Activated gamma-delta T cell treated with Interleukin-2 at 50 U/mL for 16 hours (primary cell): ENCODE measurements at regions not wholly inside any gene's neighbourhood (a gene's known extent, or its start where the extent isn't known, plus 50 kb on each side); places are given as distances from the start of the nearest gene placed in this dataset.
"Not testable (repeated sequence)": the region's sequence is repeated elsewhere in the genome, so short reads cannot be mapped to it uniquely, and the experiment has no call there.

Source experiments
- DNase-seq: peaks from one replicate; pipeline ENCODE4 v3.0.0-alpha.2; 2020

DNA sequence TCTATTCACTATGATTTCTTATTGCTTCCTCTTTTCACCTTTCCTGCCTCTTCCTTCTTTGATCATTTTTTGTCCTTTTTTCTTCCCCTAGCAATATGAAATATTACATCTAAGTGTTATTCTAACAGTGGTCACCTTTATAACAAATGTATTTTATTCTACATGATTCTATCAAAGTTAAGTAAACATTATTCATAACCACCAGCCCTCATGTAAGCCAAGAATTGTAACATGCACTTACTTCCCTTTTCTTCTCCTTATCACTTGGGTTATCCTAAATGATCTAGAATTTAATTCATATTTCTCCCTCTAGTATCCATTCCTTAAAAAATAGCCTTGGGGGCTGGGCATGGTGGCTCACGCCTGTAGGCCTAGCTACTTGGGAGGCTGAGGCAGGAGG lies 88.3 kb upstream of the SLC22A23 start:
- no peak for DNase-seq

DNA sequence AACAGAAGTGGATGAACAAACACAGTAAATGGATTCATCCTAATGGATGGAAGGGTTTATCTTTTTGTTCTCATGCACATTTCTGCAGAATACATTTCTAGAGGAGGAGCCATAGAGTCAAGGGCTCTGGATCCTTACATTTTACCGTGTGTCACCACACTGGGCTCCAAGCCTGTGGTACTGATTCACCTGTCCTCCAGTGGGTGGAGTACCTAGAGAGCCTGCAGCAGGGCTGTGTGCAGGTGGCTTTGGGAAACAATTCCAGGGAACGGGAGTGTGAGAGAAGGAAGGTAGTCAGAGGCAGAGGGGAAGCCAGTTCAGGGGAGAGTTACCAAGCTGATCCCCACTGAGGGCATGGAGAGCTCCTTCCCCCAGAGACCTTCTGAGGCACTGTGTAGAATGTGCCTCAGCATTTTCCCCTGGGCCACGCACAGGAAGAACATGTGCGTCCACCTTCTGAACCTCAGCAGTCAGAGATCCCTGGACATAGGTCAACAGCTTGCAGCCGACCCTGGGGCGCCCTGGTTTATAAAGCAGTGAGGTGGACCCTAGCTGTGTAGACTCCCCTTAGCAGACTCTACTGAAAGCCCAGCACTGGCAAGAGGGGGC lies 85.3 kb upstream of the SLC22A23 start:
- DNase-seq = no peak

DNA sequence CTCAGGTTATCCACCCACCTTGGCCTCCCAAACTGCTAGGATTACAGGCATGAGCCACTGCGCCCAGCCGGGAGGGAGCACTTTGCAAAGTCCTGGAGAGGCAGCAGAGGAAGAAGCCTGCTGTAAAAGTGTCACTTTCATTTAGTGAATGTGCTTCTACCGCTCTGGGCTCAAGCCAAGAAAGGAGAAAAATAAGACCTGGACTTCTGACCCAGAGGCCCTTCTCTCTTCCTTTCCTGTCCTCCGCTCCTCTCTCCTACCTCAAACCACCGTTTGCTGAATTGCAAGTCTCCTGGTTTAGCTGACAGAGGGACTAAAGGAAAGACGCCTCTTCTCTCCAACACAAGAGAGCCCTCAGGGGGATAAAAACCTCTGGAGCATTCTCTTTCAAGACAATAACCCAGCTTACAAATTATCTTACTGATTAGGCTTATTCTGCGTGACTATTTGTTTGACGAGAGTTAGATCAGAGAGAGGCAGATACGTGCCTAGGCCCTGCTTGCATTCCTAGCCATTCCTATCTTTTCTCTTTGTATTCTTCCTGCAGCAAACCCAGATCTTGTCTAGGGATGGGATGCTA lies 84.2 kb upstream of the SLC22A23 start:
- DNase-seq = no peak

- no peak for DNase-seq
Measured at GRCh38 chr6:3540253-3540820, 83.5 kb upstream of the SLC22A23 start.

GRCh38 chr6:3538536-3538935 lies 81.7 kb upstream of the SLC22A23 start:
- no peak for DNase-seq

GRCh38 chr6:3536901-3537300 lies 80.1 kb upstream of the SLC22A23 start:
- no peak for DNase-seq

- DNase-seq = no peak
Measured at GRCh38 chr6:3535776-3536435, 79.1 kb upstream of the SLC22A23 start.

GRCh38 chr6:3535033-3535775 lies 78.4 kb upstream of the SLC22A23 start:
- no peak for DNase-seq

GRCh38 chr6:3534599-3534998 lies 77.7 kb upstream of the SLC22A23 start:
- DNase-seq = no peak

DNA sequence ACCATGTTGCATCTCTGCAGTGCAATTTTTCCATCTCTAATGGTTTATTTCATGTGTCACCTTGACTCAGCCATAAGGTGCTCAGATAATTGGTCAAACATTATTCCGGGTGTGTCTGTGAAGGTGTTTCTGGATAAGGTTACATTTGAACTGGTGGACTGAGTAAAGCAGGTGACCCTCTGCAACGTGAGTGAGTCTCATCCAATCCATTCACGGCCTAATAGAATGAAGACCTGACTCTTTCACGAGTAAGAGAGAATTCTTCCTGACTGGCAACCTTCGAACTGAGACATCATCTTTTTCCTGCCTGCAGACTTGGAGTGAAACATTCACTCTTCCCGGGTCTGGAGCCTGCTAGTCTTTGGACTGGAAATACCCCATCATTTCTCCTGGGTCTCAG lies 77.1 kb upstream of the SLC22A23 start:
- no peak for DNase-seq

GRCh38 chr6:3532296-3532916 lies 75.6 kb upstream of the SLC22A23 start:
- DNase-seq = no peak

DNA sequence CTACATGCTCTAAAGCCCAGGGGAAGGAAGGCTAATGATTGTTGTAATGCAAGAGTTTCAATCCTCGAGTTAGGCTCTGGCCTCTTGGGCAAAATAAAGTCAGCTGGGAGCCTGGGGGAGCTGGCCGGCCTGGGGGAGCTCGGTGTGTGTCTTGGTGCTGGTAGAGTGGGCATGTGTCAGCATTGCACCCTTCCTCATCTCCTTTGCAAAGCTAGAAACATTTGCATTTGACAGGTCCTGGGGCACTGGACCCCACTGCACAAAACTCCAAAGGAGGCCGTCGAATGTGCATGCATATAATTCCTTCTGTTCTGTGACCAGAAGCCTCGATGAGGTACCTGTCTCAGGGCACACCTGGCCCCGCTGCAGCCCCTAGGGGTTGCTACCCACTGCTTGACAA lies 74.6 kb upstream of the SLC22A23 start:
- no peak for DNase-seq

GRCh38 chr6:3530515-3530914 lies 73.7 kb upstream of the SLC22A23 start:
- DNase-seq = no peak

- no peak for DNase-seq
Measured at GRCh38 chr6:3529721-3530120, 72.9 kb upstream of the SLC22A23 start.

DNA sequence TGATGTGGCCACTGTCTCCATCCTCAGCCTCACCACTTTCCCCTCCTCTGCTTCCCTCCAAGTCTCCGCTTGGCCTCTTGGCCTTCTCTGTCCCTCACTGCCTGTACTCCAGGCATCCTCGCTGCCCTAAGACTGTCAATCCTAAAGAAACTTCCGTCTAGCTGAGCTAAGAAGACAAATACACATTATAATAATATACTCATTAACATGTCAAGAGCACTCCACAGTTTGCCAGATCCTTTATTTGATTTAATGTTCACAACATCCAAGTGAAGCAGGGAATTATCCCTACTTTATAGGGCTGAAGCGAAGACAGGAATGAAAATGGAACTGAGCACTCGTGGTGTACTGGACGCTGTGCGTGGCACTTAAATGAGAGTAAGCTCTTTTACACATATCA lies 72.4 kb upstream of the SLC22A23 start:
- DNase-seq = no peak

- not testable (repeated sequence) for DNase-seq
Measured at GRCh38 chr6:3528081-3528671, 71.3 kb upstream of the SLC22A23 start.

DNA sequence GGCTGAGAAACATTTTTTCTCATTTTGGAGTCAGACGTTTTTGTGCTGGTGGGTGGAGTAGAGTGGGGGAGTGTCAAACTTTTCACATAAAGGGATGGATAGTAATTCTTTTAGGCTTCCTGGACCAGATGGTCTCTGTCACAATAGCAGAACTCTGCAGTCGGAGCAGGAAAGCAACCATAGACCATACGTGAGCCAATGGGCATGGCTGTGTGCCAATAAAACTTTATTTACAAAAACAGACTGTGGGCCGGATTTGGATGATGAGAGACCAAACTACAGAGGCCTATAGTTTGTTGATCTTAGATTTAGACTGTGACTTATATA lies 70.8 kb upstream of the SLC22A23 start:
- no peak for DNase-seq

DNA sequence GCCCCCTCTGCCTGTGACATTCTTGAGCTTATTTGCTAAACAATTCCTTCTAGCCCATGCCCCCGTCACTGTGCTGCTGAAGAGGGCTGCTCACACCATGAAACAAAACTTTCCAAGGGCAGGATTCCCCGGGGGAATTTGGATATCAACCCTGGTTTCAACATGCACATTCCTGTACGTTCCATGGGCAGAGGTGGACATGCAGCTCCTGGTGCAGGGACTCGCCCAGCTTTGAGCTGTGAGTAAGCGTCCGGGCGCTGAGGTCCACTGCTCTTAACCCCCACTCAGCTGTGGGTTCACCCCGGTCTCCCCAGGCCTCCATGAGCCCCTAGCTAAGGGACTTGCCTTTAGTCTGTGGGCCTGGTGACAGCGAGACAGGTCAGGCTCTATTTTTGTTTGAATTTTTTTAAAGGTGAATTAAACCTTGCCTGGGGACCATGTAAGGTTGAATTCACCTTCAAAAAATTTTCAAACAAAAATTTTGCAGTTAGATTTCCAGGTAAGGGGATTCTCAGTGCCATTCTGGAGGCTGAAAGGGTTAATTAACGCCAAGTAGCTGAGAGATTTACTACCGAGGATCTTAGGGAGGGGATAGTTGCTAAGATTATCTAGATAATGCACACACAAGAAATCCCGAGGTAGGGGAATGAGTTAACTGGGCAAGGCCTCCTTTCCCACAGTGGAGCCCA lies 70.3 kb upstream of the SLC22A23 start:
- no peak for DNase-seq

DNA sequence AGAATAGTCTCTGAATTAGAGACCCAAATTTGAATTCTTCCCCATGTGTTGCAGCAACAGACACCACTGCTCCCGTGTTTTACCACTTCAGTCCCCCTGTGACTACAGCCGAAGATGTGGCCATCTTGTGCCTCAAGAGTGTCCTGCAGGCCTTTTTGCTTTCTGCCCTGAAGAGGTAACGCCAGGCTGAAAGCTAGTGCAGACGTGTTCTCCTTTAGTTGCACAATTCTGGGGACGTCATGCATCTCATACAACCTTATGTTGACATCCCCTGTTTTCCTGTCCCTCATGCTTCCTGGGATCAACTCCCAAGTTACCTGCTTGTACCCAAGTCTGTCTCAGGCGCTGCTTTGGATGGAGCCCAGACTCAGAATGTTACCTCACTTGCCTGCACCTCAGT lies 69.1 kb upstream of the SLC22A23 start:
- no peak for DNase-seq

GRCh38 chr6:3524456-3524855 lies 67.6 kb upstream of the SLC22A23 start:
- no peak for DNase-seq

GRCh38 chr6:3523966-3524365 lies 67.1 kb upstream of the SLC22A23 start:
- DNase-seq = no peak

DNA sequence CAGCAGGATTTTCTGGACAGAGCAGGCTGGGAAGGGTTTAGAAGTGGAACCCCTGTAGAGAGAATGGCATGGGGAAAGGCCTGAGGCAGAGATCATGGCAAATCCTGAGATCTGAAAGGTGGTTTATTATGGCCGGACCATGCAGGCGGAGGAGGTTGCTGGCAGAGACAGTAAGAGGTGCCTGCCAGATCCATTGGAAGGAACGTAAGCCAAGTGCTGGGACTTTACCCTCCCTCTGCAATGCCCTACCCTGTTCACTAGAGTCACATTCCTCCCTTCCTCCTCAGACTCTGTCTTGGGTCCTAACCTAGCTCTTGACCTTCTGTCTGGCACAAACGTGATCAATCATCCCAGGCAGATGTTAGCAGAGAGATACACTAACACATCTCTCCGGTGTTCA lies 66.4 kb upstream of the SLC22A23 start:
- no peak for DNase-seq
